DND-41 (cell line): ENCODE measurements at regions not wholly inside any gene's neighbourhood (a gene's known extent, or its start where the extent isn't known, plus 50 kb on each side); places are given as distances from the start of the nearest gene placed in this dataset.

Source experiments
- CTCF ChIP-seq: IDR thresholded peaks from 2 replicates; pipeline ENCODE4 v1.5.1; 2012; ENCODE audit warnings: borderline replicate concordance, low read length, moderate library complexity, mild to moderate bottlenecking; ENCODE audit not compliant: poor library complexity, severe bottlenecking; ENCODE audit errors: extremely low read depth
- EZH2 ChIP-seq: IDR thresholded peaks from 3 replicates; pipeline ENCODE4 v1.6.1; 2012; ENCODE audit warnings: borderline replicate concordance, low read depth, mild to moderate bottlenecking, moderate library complexity, low read length, inconsistent platforms; ENCODE audit not compliant: severe bottlenecking

- TF ChIP-seq CTCF, result no peak
- TF ChIP-seq EZH2, result no peak
Observed at GRCh38 chr1:9441451-9442133, 97.7 kb upstream of the SLC25A33 start.
